ENCODE measurements at regions not wholly inside any gene's neighbourhood (a gene's known extent, or its start where the extent isn't known, plus 50 kb on each side); places are given as distances from the start of the nearest gene placed in this dataset.

GRCh38 chr2:6394276-6394675 is 471.4 kb downstream of the CMPK2 start:
- Histone ChIP-seq H3K36me3 (ENCODE audit: control insufficient read depth in 2 of 2, insufficient read depth in 2 of 2, low read length in 2 of 2) (no peaks in the 10 kb centered on the region), H3K9ac (ENCODE audit: low read depth in 1 of 2, low read length in 2 of 2) (no peak overlapping the region), H3K4me1 (ENCODE audit: control insufficient read depth in 2 of 2, insufficient read depth in 2 of 2, low read length in 2 of 2) (no peaks in the 10 kb centered on the region), H3K9me3 (ENCODE audit: control insufficient read depth in 2 of 2, low read length in 2 of 2) (peaks cover 0 to 3% of the 10 kb centered on the region in 2 donors), H3K4me3 (ENCODE audit: low read length in 2 of 2) (no peak overlapping the region), H3K27ac (ENCODE audit: low read depth in 2 of 2, low read length in 2 of 2) (no peak overlapping the region), H3K27me3 (ENCODE audit: control insufficient read depth in 2 of 2, insufficient read depth in 2 of 2, low read length in 2 of 2) (no peaks in the 10 kb centered on the region)

- Histone ChIP-seq H3K4me1 (ENCODE audit: control insufficient read depth in 2 of 2, insufficient read depth in 2 of 2, low read length in 2 of 2) (no peaks in the 10 kb centered on the region), H3K4me3 (ENCODE audit: low read length in 2 of 2) (no peak overlapping the region), H3K9ac (ENCODE audit: low read depth in 1 of 2, low read length in 2 of 2) (no peak overlapping the region), H3K27ac (ENCODE audit: low read depth in 2 of 2, low read length in 2 of 2) (no peak overlapping the region), H3K9me3 (ENCODE audit: control insufficient read depth in 2 of 2, low read length in 2 of 2) (no peaks in the 10 kb centered on the region), H3K36me3 (ENCODE audit: control insufficient read depth in 2 of 2, insufficient read depth in 2 of 2, low read length in 2 of 2) (no peaks in the 10 kb centered on the region), H3K27me3 (ENCODE audit: control insufficient read depth in 2 of 2, insufficient read depth in 2 of 2, low read length in 2 of 2) (no peaks in the 10 kb centered on the region)
Observed at GRCh38 chr2:6398421-6398820, 467.3 kb downstream of the CMPK2 start.

- Histone ChIP-seq H3K4me3 (ENCODE audit: low read length in 2 of 2) (no peak overlapping the region), H3K27me3 (ENCODE audit: control insufficient read depth in 2 of 2, insufficient read depth in 2 of 2, low read length in 2 of 2) (no peaks in the 10 kb centered on the region), H3K4me1 (ENCODE audit: control insufficient read depth in 2 of 2, insufficient read depth in 2 of 2, low read length in 2 of 2) (no peaks in the 10 kb centered on the region), H3K9ac (ENCODE audit: low read depth in 1 of 2, low read length in 2 of 2) (no peak overlapping the region), H3K27ac (ENCODE audit: low read depth in 2 of 2, low read length in 2 of 2) (no peak overlapping the region), H3K9me3 (ENCODE audit: control insufficient read depth in 2 of 2, low read length in 2 of 2) (no peaks in the 10 kb centered on the region), H3K36me3 (ENCODE audit: control insufficient read depth in 2 of 2, insufficient read depth in 2 of 2, low read length in 2 of 2) (no peaks in the 10 kb centered on the region)
Observed at GRCh38 chr2:6401301-6401700, 464.4 kb downstream of the CMPK2 start.

- Histone ChIP-seq H3K4me1 (ENCODE audit: control insufficient read depth in 2 of 2, insufficient read depth in 2 of 2, low read length in 2 of 2) (no peaks in the 10 kb centered on the region), H3K27me3 (ENCODE audit: control insufficient read depth in 2 of 2, insufficient read depth in 2 of 2, low read length in 2 of 2) (no peaks in the 10 kb centered on the region), H3K4me3 (ENCODE audit: low read length in 2 of 2) (no peak overlapping the region), H3K36me3 (ENCODE audit: control insufficient read depth in 2 of 2, insufficient read depth in 2 of 2, low read length in 2 of 2) (no peaks in the 10 kb centered on the region), H3K9me3 (ENCODE audit: control insufficient read depth in 2 of 2, low read length in 2 of 2) (no peaks in the 10 kb centered on the region), H3K27ac (ENCODE audit: low read depth in 2 of 2, low read length in 2 of 2) (no peak overlapping the region), H3K9ac (ENCODE audit: low read depth in 1 of 2, low read length in 2 of 2) (no peak overlapping the region)
Observed at GRCh38 chr2:6408057-6408456, 457.6 kb downstream of the CMPK2 start.

GRCh38 chr2:6410313-6410712 is 455.4 kb downstream of the CMPK2 start:
- Histone ChIP-seq H3K9ac (ENCODE audit: low read depth in 1 of 2, low read length in 2 of 2) (no peak overlapping the region), H3K36me3 (ENCODE audit: control insufficient read depth in 2 of 2, insufficient read depth in 2 of 2, low read length in 2 of 2) (no peaks in the 10 kb centered on the region), H3K27me3 (ENCODE audit: control insufficient read depth in 2 of 2, insufficient read depth in 2 of 2, low read length in 2 of 2) (no peaks in the 10 kb centered on the region), H3K4me1 (ENCODE audit: control insufficient read depth in 2 of 2, insufficient read depth in 2 of 2, low read length in 2 of 2) (no peaks in the 10 kb centered on the region), H3K4me3 (ENCODE audit: low read length in 2 of 2) (no peak overlapping the region), H3K9me3 (ENCODE audit: control insufficient read depth in 2 of 2, low read length in 2 of 2) (no peaks in the 10 kb centered on the region), H3K27ac (ENCODE audit: low read depth in 2 of 2, low read length in 2 of 2) (no peak overlapping the region)

GRCh38 chr2:6412533-6413091 is 453.1 kb downstream of the CMPK2 start:
- no peaks in the 10 kb centered on the region for H3K27me3 ChIP-seq (ENCODE audit: control insufficient read depth in 2 of 2, insufficient read depth in 2 of 2, low read length in 2 of 2)
- H3K9me3 ChIP-seq (ENCODE audit: control insufficient read depth in 2 of 2, low read length in 2 of 2) = no peaks in the 10 kb centered on the region
- H3K4me3 ChIP-seq (ENCODE audit: low read length in 2 of 2) = no peak overlapping the region
- no peaks in the 10 kb centered on the region for H3K4me1 ChIP-seq (ENCODE audit: control insufficient read depth in 2 of 2, insufficient read depth in 2 of 2, low read length in 2 of 2)
- H3K9ac ChIP-seq (ENCODE audit: low read depth in 1 of 2, low read length in 2 of 2) = no peak overlapping the region
- H3K27ac ChIP-seq (ENCODE audit: low read depth in 2 of 2, low read length in 2 of 2) = no peak overlapping the region
- no peaks in the 10 kb centered on the region for H3K36me3 ChIP-seq (ENCODE audit: control insufficient read depth in 2 of 2, insufficient read depth in 2 of 2, low read length in 2 of 2)

GRCh38 chr2:6417050-6417449 is 448.7 kb downstream of the CMPK2 start:
- H3K27me3 ChIP-seq (ENCODE audit: control insufficient read depth in 2 of 2, insufficient read depth in 2 of 2, low read length in 2 of 2) = no peaks in the 10 kb centered on the region
- H3K9me3 ChIP-seq (ENCODE audit: control insufficient read depth in 2 of 2, low read length in 2 of 2) = no peaks in the 10 kb centered on the region
- H3K4me1 ChIP-seq (ENCODE audit: control insufficient read depth in 2 of 2, insufficient read depth in 2 of 2, low read length in 2 of 2) = no peaks in the 10 kb centered on the region
- no peaks in the 10 kb centered on the region for H3K36me3 ChIP-seq (ENCODE audit: control insufficient read depth in 2 of 2, insufficient read depth in 2 of 2, low read length in 2 of 2)
- H3K27ac ChIP-seq (ENCODE audit: low read depth in 2 of 2, low read length in 2 of 2) = no peak overlapping the region
- no peak overlapping the region for H3K4me3 ChIP-seq (ENCODE audit: low read length in 2 of 2)
- H3K9ac ChIP-seq (ENCODE audit: low read depth in 1 of 2, low read length in 2 of 2) = no peak overlapping the region

- Histone ChIP-seq H3K9ac (ENCODE audit: low read depth in 1 of 2, low read length in 2 of 2) (no peak overlapping the region), H3K27me3 (ENCODE audit: control insufficient read depth in 2 of 2, insufficient read depth in 2 of 2, low read length in 2 of 2) (no peaks in the 10 kb centered on the region), H3K36me3 (ENCODE audit: control insufficient read depth in 2 of 2, insufficient read depth in 2 of 2, low read length in 2 of 2) (no peaks in the 10 kb centered on the region), H3K4me3 (ENCODE audit: low read length in 2 of 2) (no peak overlapping the region), H3K4me1 (ENCODE audit: control insufficient read depth in 2 of 2, insufficient read depth in 2 of 2, low read length in 2 of 2) (no peaks in the 10 kb centered on the region), H3K27ac (ENCODE audit: low read depth in 2 of 2, low read length in 2 of 2) (no peak overlapping the region), H3K9me3 (ENCODE audit: control insufficient read depth in 2 of 2, low read length in 2 of 2) (no peaks in the 10 kb centered on the region)
Observed at GRCh38 chr2:6418291-6418690, 447.4 kb downstream of the CMPK2 start.

- Histone ChIP-seq H3K27ac (ENCODE audit: low read depth in 2 of 2, low read length in 2 of 2) (no peak overlapping the region), H3K4me3 (ENCODE audit: low read length in 2 of 2) (no peak overlapping the region), H3K9ac (ENCODE audit: low read depth in 1 of 2, low read length in 2 of 2) (no peak overlapping the region), H3K36me3 (ENCODE audit: control insufficient read depth in 2 of 2, insufficient read depth in 2 of 2, low read length in 2 of 2) (no peaks in the 10 kb centered on the region), H3K9me3 (ENCODE audit: control insufficient read depth in 2 of 2, low read length in 2 of 2) (no peaks in the 10 kb centered on the region), H3K4me1 (ENCODE audit: control insufficient read depth in 2 of 2, insufficient read depth in 2 of 2, low read length in 2 of 2) (no peaks in the 10 kb centered on the region), H3K27me3 (ENCODE audit: control insufficient read depth in 2 of 2, insufficient read depth in 2 of 2, low read length in 2 of 2) (no peaks in the 10 kb centered on the region)
Observed at GRCh38 chr2:6421138-6421730, 444.5 kb downstream of the CMPK2 start.

GRCh38 chr2:6421888-6422287 is 443.8 kb downstream of the CMPK2 start:
- no peak overlapping the region for H3K4me3 ChIP-seq (ENCODE audit: low read length in 2 of 2)
- H3K27ac ChIP-seq (ENCODE audit: low read depth in 2 of 2, low read length in 2 of 2) = no peak overlapping the region
- no peaks in the 10 kb centered on the region for H3K4me1 ChIP-seq (ENCODE audit: control insufficient read depth in 2 of 2, insufficient read depth in 2 of 2, low read length in 2 of 2)
- no peaks in the 10 kb centered on the region for H3K36me3 ChIP-seq (ENCODE audit: control insufficient read depth in 2 of 2, insufficient read depth in 2 of 2, low read length in 2 of 2)
- no peaks in the 10 kb centered on the region for H3K27me3 ChIP-seq (ENCODE audit: control insufficient read depth in 2 of 2, insufficient read depth in 2 of 2, low read length in 2 of 2)
- H3K9ac ChIP-seq (ENCODE audit: low read depth in 1 of 2, low read length in 2 of 2) = no peak overlapping the region
- H3K9me3 ChIP-seq (ENCODE audit: control insufficient read depth in 2 of 2, low read length in 2 of 2) = no peaks in the 10 kb centered on the region
